GM19238 (cell line): ENCODE measurements at regions not wholly inside any gene's neighbourhood (a gene's known extent, or its start where the extent isn't known, plus 50 kb on each side); places are given as distances from the start of the nearest gene placed in this dataset.

Source experiments
- DNase-seq: peaks from one replicate; pipeline ENCODE4 v3.0.0; 2011; ENCODE audit warnings: low spot score; ENCODE audit not compliant: insufficient read length

- no peak for DNase-seq
These were observed 717.7 kb downstream of the LIG4 start for GRCh38 chr13:107497661-107498060.

- DNase-seq = no peak
These were observed 722.1 kb downstream of the LIG4 start for GRCh38 chr13:107493266-107493665.

GRCh38 chr13:107482688-107483087, 732.6 kb downstream of the LIG4 start:
- DNase-seq = no peak

- DNase-seq = no peak
These were observed 735.2 kb downstream of the LIG4 start for GRCh38 chr13:107480130-107480529.

GRCh38 chr13:107477772-107478379, 737.5 kb downstream of the LIG4 start:
- DNase-seq = no peak

- no peak for DNase-seq
These were observed 739.4 kb downstream of the LIG4 start for GRCh38 chr13:107475753-107476453.

- no peak for DNase-seq
These were observed 742.1 kb downstream of the LIG4 start for GRCh38 chr13:107473253-107473652.

- no peak for DNase-seq
These were observed 748.8 kb downstream of the LIG4 start for GRCh38 chr13:107466326-107467099.

GRCh38 chr13:107462501-107462900, 752.8 kb downstream of the LIG4 start:
- DNase-seq = no peak

GRCh38 chr13:107461751-107462150, 753.6 kb downstream of the LIG4 start:
- DNase-seq = no peak

- DNase-seq = no peak
These were observed 755.9 kb downstream of the LIG4 start for GRCh38 chr13:107459430-107459829.

GRCh38 chr13:107458269-107458668, 757.1 kb downstream of the LIG4 start:
- no peak for DNase-seq

GRCh38 chr13:107457686-107458085, 757.6 kb downstream of the LIG4 start:
- DNase-seq = no peak

- no peak for DNase-seq
These were observed 758.9 kb downstream of the LIG4 start for GRCh38 chr13:107456431-107456830.

GRCh38 chr13:107452833-107453232, 762.5 kb downstream of the LIG4 start:
- DNase-seq = no peak

GRCh38 chr13:107450931-107451330, 764.4 kb downstream of the LIG4 start:
- DNase-seq = no peak

GRCh38 chr13:107450431-107450830, 764.9 kb downstream of the LIG4 start:
- no peak for DNase-seq

GRCh38 chr13:107447591-107447990, 767.7 kb downstream of the LIG4 start:
- no peak for DNase-seq

GRCh38 chr13:107441279-107441678, 774.1 kb downstream of the LIG4 start:
- DNase-seq = no peak

GRCh38 chr13:107438251-107438650, 777.1 kb downstream of the LIG4 start:
- DNase-seq = no peak

GRCh38 chr13:107434347-107434746, 781.0 kb downstream of the LIG4 start:
- no peak for DNase-seq

GRCh38 chr13:107427536-107427935, 787.8 kb downstream of the LIG4 start:
- no peak for DNase-seq
